GM23248 (cell line): ENCODE measurements at regions not wholly inside any gene's neighbourhood (a gene's known extent, or its start where the extent isn't known, plus 50 kb on each side); places are given as distances from the start of the nearest gene placed in this dataset.

Source experiments
- DNase-seq: peaks from one replicate; pipeline ENCODE4 v3.0.0-alpha.2; 2015
- H2AFZ ChIP-seq: fragments of 200-600 bp; sonication (generic); 2 replicates; pipeline ENCODE4 v1.6.1; 2016; ENCODE audit warnings: antibody characterized with exemption
- H3F3A ChIP-seq: fragments of 200-600 bp; sonication (generic); 2 replicates; pipeline ENCODE4 v1.6.1; 2016; ENCODE audit warnings: mild to moderate bottlenecking, antibody characterized with exemption, mixed run types; ENCODE audit not compliant: insufficient read depth
- H3K27ac ChIP-seq: fragments of 200-600 bp; sonication (generic); 2 replicates; pipeline ENCODE4 v1.5.1; 2016; ENCODE audit warnings: mild to moderate bottlenecking
- H3K27me3 ChIP-seq: fragments of 200-600 bp; sonication (generic); replicated peaks from 2 replicates; pipeline ENCODE4 v1.6.1; 2016; ENCODE audit warnings: mild to moderate bottlenecking; ENCODE audit not compliant: insufficient read depth
- H3K36me3 ChIP-seq: fragments of 200-600 bp; sonication (generic); 2 replicates; pipeline ENCODE4 v1.6.1; 2016; ENCODE audit warnings: low read depth, mild to moderate bottlenecking
- H3K4me1 ChIP-seq: fragments of 200-600 bp; sonication (generic); 2 replicates; pipeline ENCODE4 v1.6.1; 2016; ENCODE audit warnings: mild to moderate bottlenecking; ENCODE audit not compliant: insufficient read depth
- H3K4me2 ChIP-seq: fragments of 200-600 bp; sonication (generic); one replicate; pipeline ENCODE4 v1.6.1; 2016; ENCODE audit warnings: mild to moderate bottlenecking; ENCODE audit not compliant: unreplicated experiment
- H3K4me3 ChIP-seq: fragments of 200-600 bp; sonication (generic); 2 replicates; pipeline ENCODE4 v1.5.1; 2016; ENCODE audit warnings: mild to moderate bottlenecking
- H3K79me2 ChIP-seq: fragments of 200-600 bp; sonication (generic); 2 replicates; pipeline ENCODE4 v1.6.1; 2016; ENCODE audit warnings: mild to moderate bottlenecking; ENCODE audit not compliant: insufficient read depth
- H3K9ac ChIP-seq: fragments of 200-600 bp; sonication (generic); 2 replicates; pipeline ENCODE4 v1.6.1; 2016; ENCODE audit warnings: mild to moderate bottlenecking
- H3K9me2 ChIP-seq: fragments of 200-600 bp; sonication (generic); 2 replicates; pipeline ENCODE4 v1.6.1; 2016; ENCODE audit warnings: mixed run types, mild to moderate bottlenecking, moderate library complexity; ENCODE audit not compliant: insufficient read depth
- H3K9me3 ChIP-seq: fragments of 200-600 bp; sonication (generic); one replicate; pipeline ENCODE4 v1.6.1; 2017; ENCODE audit warnings: low read depth
- H4K20me1 ChIP-seq: fragments of 200-600 bp; sonication (generic); 2 replicates; pipeline ENCODE4 v1.6.0; 2016; ENCODE audit not compliant: insufficient read depth
- EZH2 ChIP-seq: fragments of 200-600 bp; sonication (generic); IDR thresholded peaks from 2 replicates; pipeline ENCODE4 v1.6.1; 2018; ENCODE audit warnings: antibody characterized with exemption, mild to moderate bottlenecking; ENCODE audit not compliant: insufficient read depth, poor library complexity, severe bottlenecking
- EZH2phosphoT487 ChIP-seq: fragments of 200-600 bp; sonication (generic); IDR thresholded peaks from 2 replicates; pipeline ENCODE4 v1.6.1; 2018; ENCODE audit warnings: antibody characterized with exemption, moderate library complexity, mild to moderate bottlenecking, low read depth; ENCODE audit not compliant: insufficient read depth
- WGBS, 2 experiments: methylation state at CpG; one replicate each; pipeline ENCODE4 v1.1.6; 2015 to 2017; ENCODE audit warnings: low lambda C conversion rate in 2 of 2, low coverage in 1 of 2; ENCODE audit errors: missing lambda C conversion rate in 2 of 2; 5-methylcytosine and 5-hydroxymethylcytosine counted together
- in situ Hi-C: fragments of 300-500 bp; cut with MboI; formaldehyde crosslinking; loops from 2 replicates; pipeline ENCODE4 v1.15.0; 2020

GRCh38 chr19:28531979-28532378 is 681.0 kb downstream of the UQCRFS1 start:
- H3K79me2 ChIP-seq, result no peaks in the 10 kb centered on the region
- 37 to 67% methylated on average over 1 of the region's 1 CpG for WGBS, 2 experiments
- in situ Hi-C loops, result no loop called here
- H3K4me1 ChIP-seq, result no peaks in the 10 kb centered on the region
- H3K4me3 ChIP-seq, result no peak overlapping the region
- no peaks in the 10 kb centered on the region for H4K20me1 ChIP-seq
- no peaks in the 10 kb centered on the region for H3K27me3 ChIP-seq
- H3K9me2 ChIP-seq, result no peaks in the 10 kb centered on the region
- no peak overlapping the region for H3K9ac ChIP-seq
- no peak overlapping the region for H3K27ac ChIP-seq
- no peak overlapping the region for H3K4me2 ChIP-seq
- H2AFZ ChIP-seq, result no peak overlapping the region
- H3K9me3 ChIP-seq, result no peaks in the 10 kb centered on the region
- DNase-seq, result no peak
- TF ChIP-seq EZH2phosphoT487 (no peak), EZH2 (no peak)
- no peaks in the 10 kb centered on the region for H3K36me3 ChIP-seq
- H3F3A ChIP-seq, result no peaks in the 10 kb centered on the region

- Histone ChIP-seq H3K27me3 (no peaks in the 10 kb centered on the region), H3K4me2 (no peak overlapping the region), H2AFZ (no peak overlapping the region), H3K9ac (no peak overlapping the region), H3K9me3 (no peaks in the 10 kb centered on the region), H3K4me1 (no peaks in the 10 kb centered on the region), H3K9me2 (no peaks in the 10 kb centered on the region), H3K36me3 (no peaks in the 10 kb centered on the region), H3K79me2 (no peaks in the 10 kb centered on the region), H3K4me3 (no peak overlapping the region), H3K27ac (no peak overlapping the region), H4K20me1 (no peaks in the 10 kb centered on the region), H3F3A (no peaks in the 10 kb centered on the region)
- in situ Hi-C loops, result no loop called here
- no peak for DNase-seq
- 13 to 14% methylated on average over 2 of the region's 2 CpGs for WGBS, 2 experiments
- TF ChIP-seq EZH2, result no peak
- TF ChIP-seq EZH2phosphoT487, result no peak
Measured at GRCh38 chr19:28530406-28531035, 682.4 kb downstream of the UQCRFS1 start.

GRCh38 chr19:28526038-28526437 is 686.9 kb downstream of the UQCRFS1 start:
- no peaks in the 10 kb centered on the region for H3K9me3 ChIP-seq
- H3K4me3 ChIP-seq, result no peak overlapping the region
- DNase-seq, result no peak
- TF ChIP-seq EZH2phosphoT487, result no peak
- no peak for TF ChIP-seq EZH2
- H3K36me3 ChIP-seq, result no peaks in the 10 kb centered on the region
- H3K9me2 ChIP-seq, result no peaks in the 10 kb centered on the region
- no peaks in the 10 kb centered on the region for H3K79me2 ChIP-seq
- no peak overlapping the region for H3K27ac ChIP-seq
- WGBS, 2 experiments, result 1 to 3% methylated on average over 2 of the region's 2 CpGs
- no peaks in the 10 kb centered on the region for H3F3A ChIP-seq
- no peak overlapping the region for H3K4me2 ChIP-seq
- 0 out of 2 replicates have a peak, but pooled peaks cover 3% of the 10 kb centered on the region for H3K27me3 ChIP-seq
- no peak overlapping the region for H3K9ac ChIP-seq
- H3K4me1 ChIP-seq, result no peaks in the 10 kb centered on the region
- no peak overlapping the region for H2AFZ ChIP-seq
- in situ Hi-C loops, result no loop called here
- H4K20me1 ChIP-seq, result no peaks in the 10 kb centered on the region

- Histone ChIP-seq H3K79me2 (no peaks in the 10 kb centered on the region), H3K4me1 (no peaks in the 10 kb centered on the region), H3K27ac (no peak overlapping the region), H3K9ac (no peak overlapping the region), H3K27me3 (0 out of 2 replicates have a peak, but pooled peaks cover 6% of the 10 kb centered on the region), H3K36me3 (no peaks in the 10 kb centered on the region), H3K9me3 (no peaks in the 10 kb centered on the region), H4K20me1 (no peaks in the 10 kb centered on the region), H3K4me2 (no peak overlapping the region), H3K9me2 (no peaks in the 10 kb centered on the region), H3K4me3 (no peak overlapping the region), H3F3A (no peaks in the 10 kb centered on the region), H2AFZ (no peak overlapping the region)
- in situ Hi-C loops, result no loop called here
- TF ChIP-seq EZH2phosphoT487 (no peak), EZH2 (no peak)
- 14 to 15% methylated on average over 4 of the region's 4 CpGs for WGBS, 2 experiments
- no peak for DNase-seq
Measured at GRCh38 chr19:28523619-28524018, 689.3 kb downstream of the UQCRFS1 start.
